Fibroblast of skin of right quadriceps (primary cell): ENCODE measurements at regions not wholly inside any gene's neighbourhood (a gene's known extent, or its start where the extent isn't known, plus 50 kb on each side); places are given as distances from the start of the nearest gene placed in this dataset.

Source experiments
- DNase-seq: peaks from one replicate; pipeline ENCODE4 v3.0.0-alpha.2; 2013

DNA sequence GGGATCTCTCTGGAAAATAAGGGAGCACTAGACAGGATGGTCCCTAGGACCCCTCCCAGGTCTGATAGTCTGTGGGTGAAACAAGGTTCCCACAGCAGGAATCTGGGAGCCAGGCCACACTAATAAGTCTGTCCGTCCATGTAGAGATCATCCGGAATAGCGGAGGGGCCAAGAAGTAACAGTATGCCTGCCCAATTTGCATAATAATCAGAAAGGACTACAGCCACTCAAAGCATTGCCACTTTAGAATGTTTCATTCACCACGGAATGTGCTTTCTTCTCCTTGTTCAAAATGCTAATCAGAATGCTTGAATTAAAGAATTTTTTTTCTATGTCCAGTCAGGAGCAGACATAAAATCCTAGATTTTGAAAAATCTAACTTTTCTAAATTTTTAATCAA, 254.9 kb downstream of the ACTL7B start:
- no peak for DNase-seq

DNA sequence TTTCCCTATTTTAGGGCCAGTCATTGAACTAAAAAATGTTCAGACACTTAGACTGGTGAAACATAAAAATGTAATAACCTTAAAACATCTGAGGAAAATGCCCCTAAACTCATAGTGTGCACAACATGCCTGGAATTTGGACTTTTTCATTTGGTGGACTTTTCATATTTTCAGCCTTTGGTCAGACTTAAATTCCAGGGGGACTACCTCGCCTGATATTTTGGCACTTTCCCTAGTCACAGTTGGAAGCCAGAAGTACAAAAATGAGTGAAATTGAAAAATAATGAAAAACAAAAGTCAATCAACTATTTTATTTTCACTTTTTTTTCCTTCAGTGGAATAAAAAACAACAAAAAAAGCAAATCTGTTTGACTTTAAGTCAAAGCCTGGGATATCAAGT, 256.2 kb downstream of the ACTL7B start:
- DNase-seq: peak; percentile 68

DNA sequence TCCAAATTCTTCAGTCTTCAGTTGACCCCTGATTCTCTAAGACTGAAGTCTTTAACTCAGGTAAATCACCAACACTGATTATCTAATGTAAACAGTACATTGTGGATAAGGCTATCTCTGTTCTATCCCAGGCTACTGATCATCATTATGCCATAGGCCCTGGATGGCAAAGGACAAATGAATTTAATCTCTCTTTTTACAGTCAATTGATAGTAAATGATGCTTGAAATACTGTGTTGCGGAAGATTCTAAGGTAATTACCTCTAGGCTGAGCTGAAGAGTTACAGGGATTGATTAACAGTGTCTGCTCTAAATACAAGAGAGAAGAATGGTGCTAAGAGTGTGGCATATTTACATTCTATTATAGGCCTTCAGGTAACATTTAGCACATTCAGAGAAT, 264.7 kb downstream of the ACTL7B start:
- no peak for DNase-seq

DNA sequence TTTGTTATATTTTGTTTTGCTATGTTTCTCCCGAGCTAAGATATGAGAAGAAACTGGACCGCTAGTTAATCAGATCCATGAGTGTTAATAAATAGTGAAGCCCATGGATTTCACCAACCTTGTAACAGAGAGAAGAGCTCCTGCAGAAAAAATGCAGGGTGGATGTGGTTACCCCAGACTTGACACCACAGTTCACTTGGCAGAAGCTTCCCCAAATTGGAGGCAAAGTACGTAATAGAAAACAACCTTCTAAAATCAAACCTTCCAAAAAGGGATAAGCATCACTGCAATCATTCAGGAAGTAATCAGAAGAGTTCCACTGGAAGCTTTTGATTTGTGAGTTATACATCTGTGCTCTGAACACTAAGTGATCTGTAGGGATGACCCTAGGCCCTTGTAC, 267.5 kb downstream of the ACTL7B start:
- DNase-seq: no peak

DNA sequence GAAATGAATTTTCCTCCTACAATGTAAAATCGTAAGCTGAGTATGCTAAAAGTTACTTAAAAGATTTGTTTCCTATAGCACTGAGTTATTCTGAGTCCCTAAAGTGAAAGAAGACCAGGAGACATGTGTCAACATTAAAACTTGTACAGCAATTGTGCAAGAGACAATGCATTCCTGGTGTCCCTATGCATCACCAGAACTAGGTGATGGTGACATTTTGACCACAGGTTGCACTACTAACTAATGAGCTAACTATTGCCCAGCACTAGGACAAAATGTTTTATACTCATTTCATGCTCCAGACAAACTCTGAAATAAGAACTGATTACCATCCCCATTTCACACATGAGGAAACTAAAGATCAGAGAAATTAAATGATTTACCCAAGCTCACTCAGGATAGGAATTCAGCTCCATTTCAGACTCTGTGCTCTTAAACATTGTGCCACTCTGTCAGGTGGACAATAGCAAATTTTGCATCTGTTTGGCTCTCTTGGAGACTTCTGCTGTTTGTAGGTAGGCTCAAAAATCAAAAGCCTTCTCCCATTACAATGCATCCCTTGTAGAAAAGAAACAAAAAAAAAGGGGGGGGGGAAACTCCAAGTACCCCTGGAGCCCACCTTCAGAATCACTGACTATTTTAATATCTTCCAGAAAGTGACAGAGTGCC, 269.2 kb downstream of the ACTL7B start:
- peak; percentile 14 for DNase-seq

DNA sequence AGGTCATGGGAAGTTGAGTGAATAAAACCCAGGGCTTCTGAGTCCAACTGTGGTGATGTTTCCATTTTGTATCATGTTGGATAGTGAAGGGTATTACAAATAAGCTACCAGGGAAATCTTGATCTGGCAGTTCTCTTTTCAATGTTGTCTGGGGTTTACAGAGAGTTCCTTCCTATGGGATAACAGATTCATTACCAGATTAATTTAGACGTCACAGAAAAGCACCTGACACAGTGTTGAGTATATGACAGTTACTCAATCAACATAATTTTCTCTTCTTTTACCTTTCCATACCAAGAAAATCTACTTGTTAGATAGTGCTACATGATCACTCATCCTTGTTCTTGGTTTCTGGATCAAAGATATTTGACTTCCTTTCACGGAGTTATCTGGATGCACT, 270.9 kb downstream of the ACTL7B start:
- DNase-seq: no peak

DNA sequence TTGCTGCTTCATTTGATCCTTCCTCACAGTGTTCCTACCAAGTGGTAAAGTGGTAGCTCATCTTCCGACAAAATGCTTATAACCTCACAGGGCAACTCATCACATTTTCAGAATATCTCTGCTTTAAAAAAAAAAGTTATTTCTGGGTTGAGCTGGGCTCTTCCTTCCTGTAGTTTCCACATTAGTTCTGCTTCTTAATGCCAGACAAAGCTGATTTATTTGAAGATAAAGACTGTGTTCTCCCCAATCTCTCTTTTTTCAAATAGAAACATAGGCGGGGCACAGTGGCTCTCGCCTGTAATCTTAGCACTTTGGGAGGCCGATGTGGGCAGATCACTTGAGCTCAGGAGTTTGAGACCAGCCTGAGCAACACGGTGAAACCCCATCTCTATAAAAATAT, 273.1 kb downstream of the ACTL7B start:
- no peak for DNase-seq

DNA sequence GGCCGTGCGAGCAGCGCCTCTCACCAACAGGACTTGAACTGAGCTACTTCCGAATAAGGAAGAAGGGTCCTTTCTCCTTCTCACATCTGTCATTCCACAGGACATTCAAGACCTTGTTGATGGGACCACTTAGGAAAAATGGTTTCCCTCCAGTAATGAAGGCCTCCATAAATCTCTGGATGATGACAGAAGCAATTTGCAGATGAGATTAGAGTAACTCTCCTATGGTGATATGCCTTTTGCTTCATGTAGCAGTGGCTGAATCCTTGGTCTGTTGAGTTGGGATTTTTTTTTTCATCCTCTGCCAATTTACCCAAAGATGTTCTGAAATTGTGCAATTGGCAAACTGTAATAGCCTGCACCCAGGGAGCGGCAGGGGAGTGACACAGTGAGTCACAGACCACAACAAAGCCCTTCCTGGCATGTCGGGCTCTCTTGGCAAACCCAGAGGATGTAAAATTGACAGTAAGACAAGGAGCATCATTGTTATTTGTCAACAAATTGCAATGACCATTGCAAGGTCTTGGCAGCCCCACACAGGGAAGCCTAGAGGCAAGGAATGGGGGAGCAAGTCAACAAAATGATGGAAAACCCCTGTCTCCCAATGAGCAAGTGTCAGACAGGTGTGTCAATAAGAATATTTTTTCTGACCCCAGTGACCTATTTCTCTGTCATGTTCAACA, 275.9 kb downstream of the ACTL7B start:
- DNase-seq: peak; percentile 16

DNA sequence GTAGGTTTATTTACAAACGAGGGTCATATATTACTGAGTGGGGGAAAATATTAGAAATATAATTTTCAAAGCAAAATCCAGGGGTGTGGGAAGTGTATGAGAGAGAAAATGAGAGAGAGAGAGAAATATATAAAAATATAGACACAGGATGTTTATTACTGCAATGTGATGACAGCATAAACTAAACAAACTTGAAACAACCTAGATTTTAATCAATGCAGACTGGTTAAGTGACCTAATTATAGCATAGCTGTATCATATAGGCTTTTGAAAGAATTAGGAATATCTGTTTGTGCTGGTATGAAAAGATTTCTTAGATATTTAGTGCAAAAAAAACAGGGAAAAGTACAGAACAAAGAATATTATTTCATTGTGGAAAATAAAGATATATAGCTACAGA, 280.5 kb downstream of the ACTL7B start:
- no peak for DNase-seq

DNA sequence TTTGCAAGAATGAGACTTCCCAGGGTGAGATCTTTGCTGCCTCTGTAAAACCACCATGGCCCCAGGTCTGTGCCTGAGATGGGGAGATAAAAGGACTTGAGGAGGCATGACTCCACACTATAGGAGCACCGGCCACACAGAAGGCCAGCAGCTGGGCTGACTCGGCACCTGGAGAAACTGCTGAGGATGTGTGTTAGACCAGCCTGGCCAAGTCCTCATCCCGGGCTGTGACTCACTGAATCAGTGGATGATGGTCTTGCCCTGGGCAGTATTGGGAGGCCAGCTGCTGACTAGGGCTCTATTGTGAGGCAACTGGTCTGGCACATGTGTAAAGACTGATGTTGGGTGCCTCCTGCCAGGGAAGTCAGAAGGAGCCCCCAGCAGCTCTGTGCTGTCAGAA, 286.2 kb downstream of the ACTL7B start:
- DNase-seq: peak; percentile 51

DNA sequence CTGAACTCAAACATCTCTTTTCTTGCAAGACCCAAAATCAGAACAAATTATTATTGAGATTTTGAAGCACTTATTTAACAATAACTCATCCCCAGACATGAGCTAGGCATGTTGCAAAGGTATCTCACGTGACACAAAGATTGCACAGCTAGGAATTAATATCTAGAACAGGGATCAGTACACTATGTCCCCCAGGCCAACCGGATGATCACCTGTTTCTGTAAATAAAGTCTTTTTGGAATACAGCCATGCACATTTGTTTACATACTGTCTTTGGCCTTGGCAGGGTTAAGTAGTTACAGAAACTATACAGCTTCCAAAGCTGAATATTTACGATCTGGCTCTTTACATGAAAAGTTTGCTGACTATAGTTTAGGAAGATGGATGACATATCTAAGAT, 287.7 kb downstream of the ACTL7B start:
- DNase-seq: no peak

DNA sequence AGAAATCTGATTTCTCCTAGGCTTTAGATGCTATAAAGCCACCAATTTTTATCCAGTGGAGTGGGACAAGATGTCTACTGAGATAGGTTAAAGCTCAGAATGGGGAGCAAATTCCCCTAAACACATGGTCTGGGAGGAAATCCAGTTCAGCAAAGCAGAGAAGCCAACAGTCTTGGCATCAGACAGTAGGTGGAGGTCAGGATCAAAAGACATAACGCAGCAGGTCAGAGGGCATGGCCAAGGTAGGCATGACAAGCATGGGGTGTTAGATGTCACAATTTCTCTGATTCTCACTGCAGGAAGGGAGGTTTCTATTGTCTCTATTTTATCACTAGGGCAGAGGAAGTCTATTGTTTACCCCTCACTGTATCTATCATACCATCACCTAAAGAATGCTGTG, 288.2 kb downstream of the ACTL7B start:
- DNase-seq: no peak

DNA sequence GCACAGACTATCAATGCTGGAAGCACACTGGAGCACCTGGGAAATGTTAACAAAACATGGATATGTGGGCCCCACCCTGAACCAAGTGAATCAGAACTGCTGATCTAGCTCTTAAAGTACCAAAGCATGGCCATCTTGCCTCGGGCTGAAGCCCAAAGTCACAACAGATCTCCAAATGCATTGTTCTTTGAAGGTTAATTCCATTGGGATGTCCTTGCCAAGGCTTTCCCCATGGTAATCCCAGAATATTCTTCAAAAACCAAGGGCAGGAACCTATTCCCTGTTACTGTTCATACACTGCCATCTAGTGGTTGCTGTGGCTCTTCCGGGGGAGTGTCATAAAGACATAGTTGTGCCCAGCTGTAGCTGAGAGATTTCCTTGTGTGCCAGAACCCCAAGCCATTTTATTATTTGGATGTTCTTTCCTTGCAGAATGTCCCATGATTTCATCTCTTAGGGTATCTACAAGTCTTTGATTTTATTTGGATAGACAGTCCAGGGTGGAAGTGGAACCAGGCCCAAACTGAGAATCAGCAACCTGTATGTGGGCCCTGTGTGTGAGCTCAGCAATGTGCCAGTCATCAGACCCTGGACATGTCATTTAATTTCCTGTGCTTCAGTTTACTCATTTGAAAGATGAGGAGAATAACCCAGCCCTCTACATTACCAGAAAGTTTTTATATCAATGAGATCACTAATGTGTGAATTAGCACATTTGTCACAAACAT, 290.0 kb downstream of the ACTL7B start:
- DNase-seq: peak; percentile 88

DNA sequence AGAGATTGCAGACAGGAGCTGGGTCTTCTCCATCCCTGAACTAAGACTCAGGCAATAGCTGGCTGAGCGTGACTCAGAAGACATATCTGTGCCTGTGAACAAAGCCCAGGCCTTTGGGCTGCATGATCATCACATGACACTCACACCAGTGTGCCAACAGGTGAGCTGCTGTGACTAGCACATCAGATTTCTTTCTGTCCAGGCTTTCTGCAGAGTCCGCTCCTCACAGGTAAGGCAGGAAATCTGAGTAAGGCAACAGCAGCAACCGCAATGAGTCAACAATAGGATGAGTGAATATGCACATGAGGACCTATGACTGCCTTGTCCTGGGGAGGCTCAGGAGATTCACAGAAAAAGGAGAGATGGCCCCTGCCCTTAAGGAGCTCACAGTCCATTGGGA, 293.6 kb downstream of the ACTL7B start:
- no peak for DNase-seq

DNA sequence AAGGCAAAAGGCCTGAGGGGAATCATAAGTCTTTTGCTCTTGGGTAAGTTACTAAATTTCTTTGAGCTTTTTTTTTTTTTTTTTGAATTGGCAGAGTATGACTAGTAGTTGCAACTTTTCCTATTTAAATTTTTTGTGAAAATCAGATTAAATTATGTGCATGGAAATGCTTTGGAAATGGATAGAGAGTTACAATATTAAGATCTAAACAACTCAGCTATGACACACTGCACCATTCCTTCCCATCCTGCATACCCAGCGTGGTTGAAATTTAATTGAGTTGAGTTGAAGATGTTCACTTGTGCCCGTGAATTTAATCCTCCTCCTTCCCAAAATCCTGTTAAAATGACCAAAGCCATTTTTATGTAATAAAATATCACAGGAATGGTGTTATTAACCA, 296.4 kb downstream of the ACTL7B start:
- no peak for DNase-seq

DNA sequence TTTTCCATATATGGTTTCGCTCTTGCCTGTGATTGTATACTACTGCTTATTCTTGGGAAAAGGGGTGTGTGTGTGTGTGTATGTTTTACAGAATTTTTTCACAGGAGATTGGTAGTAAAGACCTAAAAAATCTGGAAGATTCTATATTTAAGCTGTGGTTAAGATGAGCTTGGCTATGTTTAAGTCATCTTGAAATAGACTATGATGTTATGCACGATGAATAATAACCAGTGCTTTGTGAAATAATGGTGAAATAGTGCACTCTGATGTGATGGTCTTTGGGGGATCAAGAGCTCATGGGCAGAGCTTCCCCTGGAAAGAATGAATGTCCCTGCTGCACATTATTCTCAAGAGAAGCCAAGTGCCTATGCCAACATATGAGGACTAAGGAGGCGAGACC, 301.0 kb downstream of the ACTL7B start:
- DNase-seq: no peak

DNA sequence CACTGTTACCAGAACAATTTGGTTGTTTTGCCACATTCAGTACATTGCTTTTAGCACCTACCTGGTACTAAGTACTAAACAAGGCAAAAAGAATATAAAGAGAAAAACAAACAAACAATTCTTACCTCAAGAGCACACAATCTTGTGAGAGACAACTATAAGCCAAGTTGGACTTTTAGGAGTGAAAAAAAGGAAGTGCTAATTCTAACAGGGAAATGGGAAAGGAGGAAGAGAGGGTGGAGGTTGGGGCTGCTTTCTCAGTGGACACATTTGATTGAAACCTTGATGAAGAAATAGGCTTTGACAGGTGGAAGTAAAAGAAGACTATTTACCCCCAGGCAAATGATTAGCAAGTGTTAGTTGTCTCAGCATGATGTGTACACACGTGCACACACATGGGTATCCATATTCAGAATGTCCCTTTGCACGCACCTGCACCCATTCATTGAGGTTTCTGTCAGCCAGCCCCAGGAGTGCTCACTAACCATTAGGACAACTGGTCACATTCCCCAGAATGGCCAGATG, 302.6 kb downstream of the ACTL7B start:
- no peak for DNase-seq

DNA sequence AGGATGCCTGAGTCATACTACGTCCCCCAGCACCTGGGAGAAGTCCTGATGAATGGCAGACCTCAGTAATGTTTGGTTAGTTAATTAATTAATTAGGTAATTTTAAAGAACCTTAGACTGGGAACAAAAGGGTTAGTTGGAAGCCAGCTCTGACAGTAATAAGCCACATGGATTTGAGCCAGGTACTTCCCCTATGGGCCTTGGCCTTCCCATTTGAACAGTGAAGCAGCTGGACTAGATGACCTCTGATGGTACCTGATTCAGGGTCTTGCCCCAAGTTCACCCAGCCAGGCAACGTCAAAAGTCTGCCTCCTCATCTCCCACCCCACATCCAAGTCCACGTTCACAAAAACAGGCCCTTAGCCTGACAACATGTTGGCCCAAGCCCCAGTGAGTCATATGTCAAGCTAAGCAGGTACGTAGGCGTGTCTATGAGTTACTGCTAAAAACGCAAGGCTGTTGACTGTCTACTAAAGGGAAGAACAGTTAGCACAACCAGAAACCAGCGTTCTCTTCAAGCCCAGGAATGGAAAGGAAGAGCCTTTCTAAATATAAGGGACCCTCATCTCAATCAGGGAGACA, 303.2 kb downstream of the ACTL7B start:
- no peak for DNase-seq

DNA sequence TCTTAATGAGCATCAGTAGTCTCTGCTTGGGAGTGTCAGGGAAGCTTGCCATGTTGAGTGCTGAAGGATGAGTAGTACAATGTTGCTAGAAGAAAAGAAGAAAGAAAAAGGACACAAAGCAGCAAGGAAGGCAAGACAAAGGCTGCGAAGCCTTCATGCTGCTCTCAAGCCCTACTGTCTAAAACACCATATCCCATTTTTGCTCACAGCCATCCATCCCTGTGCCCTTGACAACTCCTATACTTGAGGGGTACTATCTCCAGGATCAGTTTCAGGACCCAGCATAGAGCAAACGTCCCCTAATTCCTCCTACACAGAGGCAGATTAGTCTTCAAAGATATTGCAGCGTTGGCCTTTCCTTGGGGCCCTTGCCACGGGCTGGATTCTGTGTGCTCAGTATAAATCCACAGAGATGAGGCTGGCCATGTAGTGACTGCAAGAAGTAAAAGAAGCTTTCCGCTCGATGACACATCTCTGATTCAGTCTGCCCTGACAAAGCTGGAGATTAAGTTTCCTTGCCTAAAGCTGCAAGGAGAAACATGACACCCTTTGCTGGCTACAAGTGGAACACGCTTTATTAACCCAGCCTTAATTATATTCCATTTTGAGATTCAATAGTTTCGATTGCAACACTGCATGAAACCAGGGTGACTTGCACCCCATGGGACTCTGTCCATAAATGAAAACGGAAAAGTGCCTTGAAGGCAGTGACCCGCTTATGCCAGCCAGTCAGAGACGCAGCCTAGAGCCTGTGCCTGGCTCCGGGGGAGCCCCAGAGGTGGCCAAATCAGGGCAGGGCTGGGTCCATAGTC, 304.6 kb downstream of the ACTL7B start:
- peak; percentile 92 for DNase-seq

DNA sequence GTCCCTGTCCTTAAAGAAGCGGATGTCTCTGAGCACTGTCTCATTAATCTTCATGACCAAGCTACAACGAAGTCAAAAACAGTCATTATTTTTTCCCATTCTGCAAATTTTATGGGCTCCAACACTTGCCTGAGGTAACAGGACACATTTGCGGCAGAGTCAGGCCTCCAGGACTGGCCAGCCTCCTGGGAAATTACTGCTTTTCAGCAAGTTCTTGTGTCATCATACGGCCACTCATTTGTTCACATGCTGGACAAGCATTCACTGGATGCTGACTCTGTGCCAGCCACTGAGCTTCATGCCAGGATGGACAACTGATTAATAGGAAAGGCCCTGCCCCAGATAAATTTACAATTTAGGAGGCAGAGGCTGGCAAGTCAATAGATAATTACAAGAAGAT, 305.7 kb downstream of the ACTL7B start:
- DNase-seq: no peak

DNA sequence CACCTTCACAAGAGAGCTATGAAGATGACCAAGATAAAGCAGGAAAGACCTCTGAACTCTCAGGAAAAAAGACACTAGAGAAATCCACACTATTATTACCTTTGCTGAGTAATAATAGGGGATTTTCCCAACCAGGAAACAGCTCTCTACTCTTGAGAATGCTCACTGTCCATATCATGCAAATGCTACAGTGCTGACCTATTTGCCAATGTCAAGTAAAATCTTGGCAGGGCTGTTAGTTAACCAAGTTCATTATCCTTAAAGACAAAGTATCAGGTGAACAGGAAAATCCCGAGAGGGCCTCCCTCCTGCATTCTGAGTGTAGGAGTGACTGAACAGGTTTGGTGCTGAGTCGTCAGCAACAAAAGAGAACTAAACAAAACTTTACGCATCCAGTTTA, 306.6 kb downstream of the ACTL7B start:
- DNase-seq: no peak

DNA sequence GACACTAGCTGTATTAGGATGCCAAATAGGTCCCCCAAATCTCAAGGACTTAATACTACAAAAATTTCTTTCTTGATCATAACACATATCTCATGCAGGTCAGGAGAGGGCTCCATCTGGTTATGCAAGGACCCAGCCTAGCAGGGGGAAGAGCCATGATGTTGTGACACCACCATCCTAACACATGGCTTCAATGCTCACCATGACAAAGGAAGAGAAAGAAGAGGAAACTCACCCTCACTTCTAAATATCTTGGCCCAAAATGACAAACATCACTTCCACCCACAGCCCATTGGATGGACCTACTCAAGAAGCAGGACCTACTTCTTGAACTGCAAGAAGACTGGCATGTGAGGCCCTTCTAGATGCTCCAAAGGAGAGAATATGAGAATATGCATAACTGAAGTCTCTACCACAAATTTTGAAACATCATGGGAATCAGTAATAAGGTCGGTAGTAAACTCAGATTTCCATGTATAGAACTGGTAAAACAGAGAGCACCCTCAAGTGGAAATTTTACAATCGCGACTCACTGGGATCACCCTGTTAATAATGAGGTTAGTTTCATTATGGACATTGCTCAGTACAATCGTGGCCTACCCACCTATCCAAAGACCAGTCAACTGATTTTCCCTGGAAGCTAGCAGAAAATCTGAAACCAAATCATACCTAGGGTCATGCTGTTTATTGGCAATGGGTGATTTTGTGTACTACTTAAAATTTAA, 308.2 kb downstream of the ACTL7B start:
- DNase-seq: no peak
